OCI-LY1 (cell line): ENCODE measurements at regions not wholly inside any gene's neighbourhood (a gene's known extent, or its start where the extent isn't known, plus 50 kb on each side); places are given as distances from the start of the nearest gene placed in this dataset.

ENCODE experiments used
- H2AFZ ChIP-seq: fragments of 200-600 bp; sonication (generic), shearing (Covaris generic); 2 replicates; pipeline ENCODE4 v1.6.0; 2014; ENCODE audit warnings: antibody characterized with exemption, mild to moderate bottlenecking, low read length
- H3F3A ChIP-seq: fragments of 200-600 bp; sonication (generic), shearing (Covaris generic); 2 replicates; pipeline ENCODE4 v1.6.0; 2014; ENCODE audit warnings: mild to moderate bottlenecking, antibody characterized with exemption, low read length, moderate library complexity; ENCODE audit not compliant: insufficient read depth
- H3K27ac ChIP-seq: fragments of 200-600 bp; sonication (generic); 2 replicates; pipeline ENCODE4 v1.5.1; 2014; ENCODE audit warnings: low read length, mixed run types, mild to moderate bottlenecking, low read depth; ENCODE audit not compliant: poor library complexity, severe bottlenecking
- H3K27me3 ChIP-seq: fragments of 200-600 bp; sonication (generic); 2 replicates; pipeline ENCODE4 v1.6.0; 2014; ENCODE audit warnings: antibody characterized with exemption, mild to moderate bottlenecking, low read length, moderate library complexity; ENCODE audit not compliant: insufficient read depth
- H3K36me3 ChIP-seq: fragments of 200-600 bp; sonication (generic); 2 replicates; pipeline ENCODE4 v1.6.1; 2014; ENCODE audit warnings: mild to moderate bottlenecking, antibody characterized with exemption, low read length, moderate library complexity, mixed read lengths; ENCODE audit not compliant: insufficient read depth
- H3K4me1 ChIP-seq: fragments of 200-600 bp; sonication (generic); 2 replicates; pipeline ENCODE4 v1.5.1; 2014; ENCODE audit warnings: mild to moderate bottlenecking, low read length, moderate library complexity; ENCODE audit not compliant: insufficient read depth, severe bottlenecking
- H3K4me2 ChIP-seq: fragments of 200-600 bp; sonication (generic), shearing (Covaris generic); 2 replicates; pipeline ENCODE4 v1.6.1; 2014; ENCODE audit warnings: low read length
- H3K4me3 ChIP-seq: fragments of 200-600 bp; sonication (generic); 2 replicates; pipeline ENCODE4 v1.5.1; 2014; ENCODE audit warnings: low read length, low read depth, mild to moderate bottlenecking, mixed read lengths; ENCODE audit not compliant: poor library complexity, severe bottlenecking
- H3K79me2 ChIP-seq: fragments of 200-600 bp; shearing (Covaris generic); 2 replicates; pipeline ENCODE4 v1.6.1; 2016; ENCODE audit warnings: mixed run types, low read length, mixed read lengths; ENCODE audit not compliant: insufficient read depth
- H3K9ac ChIP-seq: fragments of 200-600 bp; sonication (generic), shearing (Covaris generic); 2 replicates; pipeline ENCODE4 v1.6.1; 2014; ENCODE audit warnings: mild to moderate bottlenecking, low read length, mixed read lengths
- H3K9me2 ChIP-seq: fragments of 200-600 bp; sonication (generic), shearing (Covaris generic); 2 replicates; pipeline ENCODE4 v1.6.1; 2014; ENCODE audit warnings: low read depth, mild to moderate bottlenecking, low read length, mixed read lengths
- H3K9me3 ChIP-seq: fragments of 200-600 bp; shearing (Covaris generic); 2 replicates; pipeline ENCODE4 v1.6.1; 2014; ENCODE audit warnings: low read length, mixed read lengths
- H4K20me1 ChIP-seq: fragments of 200-600 bp; sonication (generic), shearing (Covaris generic); 2 replicates; pipeline ENCODE4 v1.6.0; 2016; ENCODE audit warnings: mild to moderate bottlenecking, low read length; ENCODE audit not compliant: insufficient read depth
- EZH2 ChIP-seq: fragments of 200-600 bp; sonication (generic), shearing (Covaris generic); IDR thresholded peaks from 2 replicates; pipeline ENCODE4 v1.8.0; 2017; ENCODE audit warnings: borderline replicate concordance, mixed run types, mild to moderate bottlenecking, antibody characterized with exemption, low read length, moderate library complexity, mixed read lengths
- TF ChIP-seq, protein P1 (sequence below): fragments of 200-600 bp; sonication (generic), shearing (Covaris generic); IDR thresholded peaks from 2 replicates; pipeline ENCODE4 v1.5.1; 2017; ENCODE audit warnings: mild to moderate bottlenecking, antibody characterized with exemption, low read length, moderate library complexity, mixed read lengths

DNA sequence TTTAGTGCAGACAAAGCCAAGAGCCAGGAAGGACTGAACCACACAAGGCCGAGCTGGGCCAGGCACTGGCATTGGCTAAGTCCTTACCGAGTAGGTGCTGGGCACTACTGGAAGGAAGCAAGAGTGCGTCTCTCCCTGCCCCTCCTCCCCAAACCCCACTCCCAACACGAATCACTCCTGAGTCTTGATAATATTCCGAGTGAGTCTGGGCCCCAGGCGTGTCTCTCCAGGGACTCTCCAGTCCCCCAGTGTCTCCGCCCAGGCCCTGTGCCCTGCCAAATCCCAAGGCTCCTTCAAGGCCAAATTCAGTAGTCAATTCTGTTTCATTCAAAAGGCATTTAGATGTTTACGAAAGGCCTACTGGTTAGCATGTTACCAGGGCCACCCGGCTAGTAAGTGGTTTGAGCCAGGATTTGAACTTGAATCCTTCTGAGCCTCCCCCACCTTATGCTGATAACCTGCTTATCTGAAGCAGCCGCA lies 82.8 kb downstream of the GLI2 start:
- no peak overlapping the region for H3K4me2 ChIP-seq
- no peak overlapping the region for H3K9ac ChIP-seq
- H3K36me3 ChIP-seq, result no peaks in the 10 kb centered on the region
- H3K27me3 ChIP-seq, result 0 out of 2 replicates have a peak, but pooled peaks cover 11% of the 10 kb centered on the region
- no peaks in the 10 kb centered on the region for H4K20me1 ChIP-seq
- TF ChIP-seq, protein P1, sequence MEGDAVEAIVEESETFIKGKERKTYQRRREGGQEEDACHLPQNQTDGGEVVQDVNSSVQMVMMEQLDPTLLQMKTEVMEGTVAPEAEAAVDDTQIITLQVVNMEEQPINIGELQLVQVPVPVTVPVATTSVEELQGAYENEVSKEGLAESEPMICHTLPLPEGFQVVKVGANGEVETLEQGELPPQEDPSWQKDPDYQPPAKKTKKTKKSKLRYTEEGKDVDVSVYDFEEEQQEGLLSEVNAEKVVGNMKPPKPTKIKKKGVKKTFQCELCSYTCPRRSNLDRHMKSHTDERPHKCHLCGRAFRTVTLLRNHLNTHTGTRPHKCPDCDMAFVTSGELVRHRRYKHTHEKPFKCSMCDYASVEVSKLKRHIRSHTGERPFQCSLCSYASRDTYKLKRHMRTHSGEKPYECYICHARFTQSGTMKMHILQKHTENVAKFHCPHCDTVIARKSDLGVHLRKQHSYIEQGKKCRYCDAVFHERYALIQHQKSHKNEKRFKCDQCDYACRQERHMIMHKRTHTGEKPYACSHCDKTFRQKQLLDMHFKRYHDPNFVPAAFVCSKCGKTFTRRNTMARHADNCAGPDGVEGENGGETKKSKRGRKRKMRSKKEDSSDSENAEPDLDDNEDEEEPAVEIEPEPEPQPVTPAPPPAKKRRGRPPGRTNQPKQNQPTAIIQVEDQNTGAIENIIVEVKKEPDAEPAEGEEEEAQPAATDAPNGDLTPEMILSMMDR, result no peak
- no peak for TF ChIP-seq EZH2
- H3K27ac ChIP-seq, result no peak overlapping the region
- no peak overlapping the region for H2AFZ ChIP-seq
- H3K4me1 ChIP-seq, result no peaks in the 10 kb centered on the region
- no peaks in the 10 kb centered on the region for H3K9me3 ChIP-seq
- no peaks in the 10 kb centered on the region for H3F3A ChIP-seq
- H3K4me3 ChIP-seq, result no peak overlapping the region
- no peaks in the 10 kb centered on the region for H3K79me2 ChIP-seq
- no peaks in the 10 kb centered on the region for H3K9me2 ChIP-seq

DNA sequence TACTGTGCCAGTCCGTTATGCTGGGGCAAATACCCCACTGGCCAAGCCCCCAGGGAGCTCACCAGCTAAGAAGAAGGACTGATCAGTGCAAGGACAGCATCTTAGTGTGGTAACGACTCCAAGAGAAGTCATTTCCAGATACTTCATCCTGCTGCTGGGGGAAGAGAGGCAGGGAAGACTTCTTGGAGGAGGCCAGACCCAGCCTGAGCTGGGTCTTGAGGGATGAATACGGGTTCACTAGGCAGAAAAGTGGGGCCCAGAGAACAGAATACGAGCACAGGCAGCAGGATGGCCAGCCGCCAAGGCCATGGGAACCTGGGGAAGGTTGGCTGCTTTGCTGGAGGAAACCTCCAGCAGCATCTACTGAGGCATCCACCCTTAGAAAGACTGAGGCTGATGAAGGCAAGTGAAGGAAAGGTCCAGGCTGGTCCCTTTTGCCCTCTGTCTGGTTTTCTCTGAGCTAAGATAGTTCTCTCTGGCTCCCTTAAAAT lies 84.1 kb downstream of the GLI2 start:
- TF ChIP-seq EZH2, result no peak
- TF ChIP-seq, protein P1, result no peak
- H3K27me3 ChIP-seq, result 0 out of 2 replicates have a peak, but pooled peaks cover 11% of the 10 kb centered on the region
- no peaks in the 10 kb centered on the region for H3F3A ChIP-seq
- H3K79me2 ChIP-seq, result no peaks in the 10 kb centered on the region
- H3K36me3 ChIP-seq, result no peaks in the 10 kb centered on the region
- H3K9me3 ChIP-seq, result no peaks in the 10 kb centered on the region
- H2AFZ ChIP-seq, result no peak overlapping the region
- H3K27ac ChIP-seq, result no peak overlapping the region
- no peak overlapping the region for H3K9ac ChIP-seq
- H3K4me1 ChIP-seq, result no peaks in the 10 kb centered on the region
- H3K9me2 ChIP-seq, result no peaks in the 10 kb centered on the region
- H4K20me1 ChIP-seq, result no peaks in the 10 kb centered on the region
- no peak overlapping the region for H3K4me2 ChIP-seq
- H3K4me3 ChIP-seq, result no peak overlapping the region

DNA sequence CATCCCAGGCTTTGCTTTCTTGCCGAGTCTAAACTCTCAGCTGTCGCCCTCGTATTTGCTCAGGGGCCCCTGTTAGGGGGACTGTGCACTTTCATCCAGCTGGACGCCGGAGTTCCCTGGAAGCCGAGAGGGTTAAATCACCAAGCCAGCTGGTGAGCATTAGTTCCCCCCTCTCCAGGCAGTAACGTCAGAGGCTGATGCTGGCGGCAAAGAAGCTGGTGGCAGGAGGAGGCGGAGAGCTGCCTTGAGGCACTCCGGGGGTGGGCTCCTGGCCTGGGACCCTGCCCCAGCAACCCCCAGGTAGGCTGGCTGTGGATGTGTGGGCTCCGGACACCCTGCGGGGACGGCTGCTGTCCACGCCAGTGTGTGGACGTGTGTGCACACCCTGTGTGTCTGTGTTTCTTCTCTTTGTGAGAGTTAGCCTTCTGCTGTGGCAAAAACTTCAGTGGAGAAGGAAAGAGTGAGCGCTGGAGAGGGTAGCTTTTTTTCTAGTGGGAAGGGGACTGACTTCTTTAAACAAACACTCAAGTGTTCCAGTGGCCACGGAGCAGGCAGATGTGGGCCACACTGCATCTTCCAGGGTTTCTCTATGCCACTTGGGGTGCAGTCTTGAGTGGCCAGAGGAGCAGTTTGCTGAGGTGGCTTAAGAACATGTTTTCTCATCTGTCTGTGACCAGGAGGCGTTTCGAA lies 84.7 kb downstream of the GLI2 start:
- Histone ChIP-seq H3K9ac (no peak overlapping the region), H3K4me3 (no peak overlapping the region)

More for the DNA sequence above, 84.7 kb downstream of the GLI2 start:
- H3K27me3 ChIP-seq, result 0 out of 2 replicates have a peak, but pooled peaks cover 11% of the 10 kb centered on the region
- H3K27ac ChIP-seq, result no peak overlapping the region
- no peaks in the 10 kb centered on the region for H3K9me2 ChIP-seq
- H3F3A ChIP-seq, result no peaks in the 10 kb centered on the region
- H3K4me2 ChIP-seq, result no peak overlapping the region
- no peaks in the 10 kb centered on the region for H3K4me1 ChIP-seq
- TF ChIP-seq, protein P1, result no peak
- TF ChIP-seq EZH2, result no peak
- no peak overlapping the region for H2AFZ ChIP-seq
- no peaks in the 10 kb centered on the region for H4K20me1 ChIP-seq
- no peaks in the 10 kb centered on the region for H3K79me2 ChIP-seq
- H3K36me3 ChIP-seq, result no peaks in the 10 kb centered on the region
- H3K9me3 ChIP-seq, result no peaks in the 10 kb centered on the region
